ENCODE measurements at regions not wholly inside any gene's neighbourhood (a gene's known extent, or its start where the extent isn't known, plus 50 kb on each side); places are given as distances from the start of the nearest gene placed in this dataset.

DNA sequence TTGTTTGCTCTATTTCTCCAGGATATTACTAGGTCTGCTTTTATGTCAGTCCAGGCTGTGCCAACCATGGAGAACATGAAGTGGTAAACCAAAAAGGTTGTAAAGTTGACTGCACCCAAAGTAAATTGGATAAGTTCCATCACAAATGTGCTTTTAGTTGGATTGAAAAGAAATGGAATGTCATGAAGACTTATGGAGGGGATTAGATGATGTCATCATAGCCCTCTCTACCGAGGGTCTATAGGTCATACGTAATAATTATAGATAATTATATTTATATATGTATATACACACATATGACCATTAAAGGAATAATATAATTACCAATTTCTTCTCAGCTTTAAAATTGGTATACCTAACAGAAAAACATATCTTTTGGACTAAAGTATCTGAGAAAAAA is 714.9 kb downstream of the NOVA1 start:
- TF ChIP-seq POLR2A (IDR thresholded peaks at IDR 0.05; ENCODE audit: low read depth), result no peak
- no peak for TF ChIP-seq POLR2AphosphoS5 (IDR thresholded peaks at IDR 0.05)
- TF ChIP-seq, protein P1, sequence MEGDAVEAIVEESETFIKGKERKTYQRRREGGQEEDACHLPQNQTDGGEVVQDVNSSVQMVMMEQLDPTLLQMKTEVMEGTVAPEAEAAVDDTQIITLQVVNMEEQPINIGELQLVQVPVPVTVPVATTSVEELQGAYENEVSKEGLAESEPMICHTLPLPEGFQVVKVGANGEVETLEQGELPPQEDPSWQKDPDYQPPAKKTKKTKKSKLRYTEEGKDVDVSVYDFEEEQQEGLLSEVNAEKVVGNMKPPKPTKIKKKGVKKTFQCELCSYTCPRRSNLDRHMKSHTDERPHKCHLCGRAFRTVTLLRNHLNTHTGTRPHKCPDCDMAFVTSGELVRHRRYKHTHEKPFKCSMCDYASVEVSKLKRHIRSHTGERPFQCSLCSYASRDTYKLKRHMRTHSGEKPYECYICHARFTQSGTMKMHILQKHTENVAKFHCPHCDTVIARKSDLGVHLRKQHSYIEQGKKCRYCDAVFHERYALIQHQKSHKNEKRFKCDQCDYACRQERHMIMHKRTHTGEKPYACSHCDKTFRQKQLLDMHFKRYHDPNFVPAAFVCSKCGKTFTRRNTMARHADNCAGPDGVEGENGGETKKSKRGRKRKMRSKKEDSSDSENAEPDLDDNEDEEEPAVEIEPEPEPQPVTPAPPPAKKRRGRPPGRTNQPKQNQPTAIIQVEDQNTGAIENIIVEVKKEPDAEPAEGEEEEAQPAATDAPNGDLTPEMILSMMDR (IDR thresholded peaks at IDR 0.05), result no peak

Measured in esophagus muscularis mucosa (tissue), 3 donors.